ENCODE measurements at regions not wholly inside any gene's neighbourhood (a gene's known extent, or its start where the extent isn't known, plus 50 kb on each side); places are given as distances from the start of the nearest gene placed in this dataset.

DNA sequence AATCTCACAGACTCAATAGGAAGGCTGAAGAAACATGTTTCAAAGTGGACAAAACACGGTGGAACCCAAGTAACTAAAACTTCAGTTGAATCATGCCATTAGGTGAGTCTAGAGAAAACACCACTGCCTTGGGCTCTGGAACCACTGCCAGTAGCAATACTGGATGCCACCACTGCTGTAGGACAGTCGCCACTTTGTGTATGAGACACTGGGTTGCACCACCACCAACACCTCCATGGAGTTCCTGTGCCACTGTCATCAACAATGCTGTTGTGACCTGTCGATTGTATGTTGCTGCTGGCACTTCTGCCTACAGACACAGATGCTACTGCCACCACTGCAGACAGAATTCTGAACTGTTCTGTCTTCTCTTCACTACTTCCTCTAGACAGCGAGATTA is 686.7 kb downstream of the METTL4 start:
- no peak for FAIRE-seq

DNA sequence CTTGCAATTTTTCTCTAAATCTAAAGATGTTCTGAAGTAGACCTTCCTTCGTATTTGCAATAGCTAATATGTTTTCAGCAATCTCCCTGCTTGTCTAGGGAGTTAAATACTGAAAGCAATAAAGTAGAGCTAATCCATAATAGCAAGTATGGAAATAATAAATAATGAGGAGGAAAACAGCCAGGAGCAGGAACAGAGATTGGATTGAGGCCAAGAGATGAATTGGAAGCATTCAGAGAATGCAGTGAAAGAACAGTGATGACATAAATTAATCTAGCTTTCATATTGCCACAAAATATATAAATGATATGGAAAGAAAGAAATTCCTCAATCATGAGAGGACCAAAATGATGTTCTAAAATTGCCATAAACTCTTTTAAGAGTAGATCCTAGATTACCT is 679.7 kb downstream of the METTL4 start:
- FAIRE-seq = no peak

GRCh38 chr18:1892191-1892590 is 679.1 kb downstream of the METTL4 start:
- FAIRE-seq = no peak

DNA sequence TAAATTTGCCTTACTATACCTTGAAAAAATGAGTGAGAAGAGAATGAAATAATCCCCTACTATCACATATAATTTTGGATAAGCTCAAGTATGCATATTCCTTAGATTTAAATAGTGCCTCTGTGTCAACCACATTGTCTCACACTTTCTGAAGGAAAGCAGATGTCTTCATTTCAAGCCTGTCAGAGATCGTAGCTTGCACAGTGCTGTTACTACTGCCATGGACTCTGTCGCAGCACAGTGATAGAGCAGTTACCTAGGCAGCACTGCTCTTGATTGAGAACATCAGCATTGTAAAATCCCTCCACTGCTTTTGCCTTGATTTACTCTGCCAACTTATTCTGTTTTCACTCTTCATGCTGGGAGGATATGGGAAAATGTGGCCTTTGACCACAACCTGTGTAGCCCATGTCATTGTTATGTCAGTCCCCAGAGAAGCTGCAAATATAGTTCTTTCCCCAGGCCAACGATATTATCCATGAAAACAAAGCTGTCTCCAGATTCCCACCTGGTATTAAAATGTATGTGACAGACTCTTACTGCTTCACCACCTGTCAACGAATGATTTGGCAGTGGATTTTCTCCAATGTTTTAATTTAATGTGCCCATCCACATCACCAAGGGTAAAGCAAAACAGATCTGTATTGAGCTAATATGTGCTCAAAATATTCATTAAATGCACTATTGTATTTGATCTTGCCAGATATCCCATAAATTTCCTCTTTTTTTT is 675.7 kb downstream of the METTL4 start:
- FAIRE-seq = no peak

- FAIRE-seq = no peak
Measured at GRCh38 chr18:1906421-1906820, 664.9 kb downstream of the METTL4 start.

- FAIRE-seq = peak; percentile 31
Measured at GRCh38 chr18:1907470-1908206, 663.7 kb downstream of the METTL4 start.

DNA sequence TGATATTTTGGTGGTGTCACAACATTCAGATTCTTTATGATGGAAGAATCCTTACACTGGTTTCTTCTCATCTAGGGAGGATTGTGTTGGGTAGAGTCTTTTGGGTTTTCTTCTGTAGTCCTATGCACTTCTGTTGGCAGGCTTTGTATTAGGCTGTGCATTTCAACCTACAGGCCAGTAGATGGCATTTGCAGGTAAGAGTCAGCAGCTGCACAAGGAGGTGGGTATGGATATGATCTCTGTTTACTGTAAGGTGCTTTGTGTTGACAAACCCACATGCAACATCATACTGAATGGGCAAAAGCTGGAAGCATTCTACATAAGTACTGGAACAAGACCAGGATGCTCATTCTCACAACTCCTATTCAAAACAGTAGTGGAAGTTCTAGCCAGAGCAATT is 656.8 kb downstream of the METTL4 start:
- no peak for FAIRE-seq

DNA sequence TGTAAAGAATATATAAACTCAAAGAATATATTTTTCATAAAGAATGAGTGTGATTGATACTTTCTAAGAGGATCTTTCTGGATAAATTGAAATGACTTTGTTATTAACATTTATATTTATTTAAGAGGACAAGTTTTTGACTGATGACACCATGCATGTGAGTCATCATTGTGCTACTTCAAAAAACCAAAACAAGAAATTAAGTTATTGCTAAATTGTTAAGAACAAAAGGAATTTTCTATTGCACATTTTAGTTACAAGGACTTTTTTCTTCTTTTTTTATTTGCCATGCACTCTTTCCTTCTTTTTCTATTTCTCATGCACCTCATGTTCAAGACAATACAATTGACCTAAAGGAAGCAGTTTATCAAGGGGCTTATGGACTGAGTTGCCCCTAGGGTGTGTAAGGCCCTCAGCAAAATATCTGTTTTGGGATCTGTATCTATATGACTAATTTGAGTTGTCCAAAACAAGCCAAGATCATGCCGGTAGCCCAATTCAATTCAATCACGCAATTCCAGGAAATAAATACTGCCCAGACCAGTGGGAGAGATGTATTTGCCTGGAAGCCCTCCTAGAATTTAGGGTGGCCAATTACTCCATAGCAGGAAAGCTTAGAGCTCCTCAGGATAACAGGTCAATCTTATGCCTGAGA is 654.3 kb downstream of the METTL4 start:
- no peak for FAIRE-seq

DNA sequence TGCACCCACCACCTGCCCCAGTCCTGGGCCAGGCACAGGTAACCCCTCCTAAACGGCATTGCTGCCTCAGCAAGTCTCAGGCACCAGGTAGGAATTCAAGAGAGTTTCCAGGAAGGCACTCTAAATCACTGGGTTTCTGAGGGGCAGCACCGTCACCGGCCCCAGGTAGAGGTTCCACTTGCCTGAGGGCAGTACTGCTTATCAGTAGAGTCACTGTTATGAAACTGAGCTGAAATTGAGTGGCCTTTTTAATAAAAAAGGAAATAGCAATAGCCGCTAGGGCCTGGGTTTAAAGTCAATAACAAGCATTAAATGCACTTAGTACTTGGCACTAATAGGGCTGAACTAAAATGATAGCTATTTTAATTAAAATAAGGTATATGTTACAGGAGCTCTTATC is 653.7 kb downstream of the METTL4 start:
- FAIRE-seq = no peak

DNA sequence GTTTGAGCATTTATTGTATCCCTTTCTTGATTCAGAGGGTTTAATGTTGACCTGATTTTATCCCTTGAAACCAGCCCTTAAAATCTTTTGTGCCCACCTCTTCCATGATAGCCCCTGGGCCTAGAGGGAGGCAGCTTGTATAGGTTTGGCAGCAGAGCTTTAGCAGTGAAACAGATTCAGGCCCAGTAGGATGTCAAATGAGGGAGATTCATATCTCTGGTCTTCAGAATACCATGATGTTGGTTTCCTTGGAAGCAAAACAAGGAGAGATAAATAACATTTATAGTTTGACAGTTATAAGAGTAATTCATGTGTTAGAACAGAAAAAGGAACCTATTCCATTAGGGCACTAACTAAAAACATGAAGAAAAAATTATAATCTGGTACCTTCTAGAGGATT is 649.2 kb downstream of the METTL4 start:
- FAIRE-seq = peak; percentile 68

DNA sequence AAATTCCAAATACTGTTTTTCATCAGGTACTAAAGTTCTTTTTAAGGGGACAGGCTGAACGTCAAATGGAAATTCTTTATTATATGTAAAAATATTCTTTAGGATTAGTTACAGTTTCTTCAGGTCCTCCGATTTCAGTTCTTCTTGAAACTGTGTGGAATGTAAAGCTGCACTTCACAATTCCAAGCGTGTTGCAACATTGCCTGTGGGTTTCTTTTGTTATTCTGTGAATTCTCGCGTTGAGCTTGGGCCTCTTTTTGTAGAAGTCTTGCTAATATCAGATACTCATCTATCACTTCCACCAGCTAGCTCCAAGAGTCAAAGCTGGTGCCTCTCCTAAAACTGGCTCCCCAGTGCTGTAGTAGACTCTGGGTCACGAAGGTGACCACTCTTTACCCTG is 642.6 kb downstream of the METTL4 start:
- FAIRE-seq = no peak

- FAIRE-seq = no peak
Measured at GRCh38 chr18:1929720-1930119, 641.6 kb downstream of the METTL4 start.

DNA sequence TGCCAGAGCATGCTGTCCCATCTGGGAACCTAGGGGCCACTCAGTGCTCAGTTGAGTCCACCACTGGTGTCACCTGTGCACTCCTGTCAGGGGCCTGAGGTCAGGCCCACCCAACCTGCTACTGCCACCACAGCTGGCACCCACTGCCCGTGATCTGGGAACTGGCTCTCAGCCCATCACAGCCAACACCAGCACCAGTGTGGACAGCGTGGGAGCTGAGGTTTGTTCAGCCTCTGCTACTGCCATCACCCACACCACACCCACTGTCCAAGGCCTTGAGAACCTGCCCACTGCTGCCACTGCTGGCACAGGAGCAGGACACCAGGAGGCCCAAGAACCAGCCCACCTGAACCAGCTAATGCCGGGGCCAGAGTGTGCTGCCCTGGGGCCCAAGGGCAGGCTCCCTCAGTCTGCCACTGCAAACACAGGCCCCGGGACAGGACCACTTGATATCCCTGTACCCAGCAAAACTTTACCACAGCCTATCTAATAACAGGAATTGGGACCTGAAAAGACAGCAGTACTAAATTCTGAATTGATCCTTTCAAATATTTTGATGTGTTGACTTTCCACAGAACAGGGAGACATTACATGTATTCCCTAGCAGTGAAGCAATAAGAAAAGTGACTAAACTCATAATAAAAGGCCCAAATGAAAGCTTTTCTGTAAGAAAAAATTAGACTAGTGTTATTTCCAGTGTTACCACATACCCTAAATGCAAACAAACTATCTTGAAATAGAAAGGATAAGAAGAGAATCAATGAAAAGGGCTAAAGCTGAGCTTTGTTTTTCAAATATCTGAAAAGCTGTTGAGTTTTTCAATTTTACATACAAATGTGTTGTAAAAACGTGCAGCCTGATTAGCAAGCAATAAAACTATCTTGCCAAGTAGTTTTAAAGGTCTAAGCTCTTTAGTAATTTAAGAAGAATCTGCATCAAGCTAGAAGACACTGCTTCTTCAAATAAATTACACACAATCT is 640.7 kb downstream of the METTL4 start:
- no peak for FAIRE-seq

DNA sequence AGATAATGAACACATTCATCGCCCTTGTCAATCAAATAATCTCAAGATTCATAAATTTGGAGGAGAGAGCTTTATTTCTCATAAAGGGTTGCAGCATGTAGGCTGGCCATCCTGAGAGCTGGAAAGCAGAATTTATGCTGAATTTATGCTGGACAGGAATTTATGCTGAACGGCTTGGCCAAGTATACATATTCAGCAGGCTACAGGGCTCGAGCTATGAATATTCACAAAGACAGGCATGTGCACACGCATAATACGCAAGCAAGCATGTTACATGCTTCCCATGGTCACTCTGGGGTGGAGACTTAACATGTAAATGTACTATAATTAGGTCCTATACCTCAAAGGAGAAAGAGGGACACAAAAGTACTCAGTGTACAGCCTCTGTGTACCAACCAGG is 618.8 kb downstream of the METTL4 start:
- FAIRE-seq = no peak

GRCh38 chr18:1954583-1955312 is 616.6 kb downstream of the METTL4 start:
- FAIRE-seq = no peak

DNA sequence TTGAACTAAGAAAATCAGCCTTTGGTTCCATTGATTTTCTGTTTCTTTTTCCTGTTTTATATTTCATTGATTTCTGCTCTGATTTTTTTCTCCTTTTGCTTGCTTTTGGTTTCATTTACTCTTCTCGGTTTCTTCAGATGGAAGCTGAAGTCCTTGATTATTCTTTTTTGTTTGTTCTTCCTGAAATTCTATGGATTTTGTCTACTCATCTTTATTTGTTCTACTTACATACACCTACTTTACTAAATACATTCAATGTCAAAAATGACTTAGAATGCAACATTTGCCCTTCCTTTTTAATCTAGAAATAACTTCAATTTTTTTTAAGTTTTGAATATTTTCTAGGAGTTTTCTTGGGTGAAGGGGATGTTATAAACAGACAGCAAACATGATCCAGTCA is 612.5 kb downstream of the METTL4 start:
- FAIRE-seq = no peak

- no peak for FAIRE-seq
Measured at GRCh38 chr18:1965016-1965415, 606.3 kb downstream of the METTL4 start.

DNA sequence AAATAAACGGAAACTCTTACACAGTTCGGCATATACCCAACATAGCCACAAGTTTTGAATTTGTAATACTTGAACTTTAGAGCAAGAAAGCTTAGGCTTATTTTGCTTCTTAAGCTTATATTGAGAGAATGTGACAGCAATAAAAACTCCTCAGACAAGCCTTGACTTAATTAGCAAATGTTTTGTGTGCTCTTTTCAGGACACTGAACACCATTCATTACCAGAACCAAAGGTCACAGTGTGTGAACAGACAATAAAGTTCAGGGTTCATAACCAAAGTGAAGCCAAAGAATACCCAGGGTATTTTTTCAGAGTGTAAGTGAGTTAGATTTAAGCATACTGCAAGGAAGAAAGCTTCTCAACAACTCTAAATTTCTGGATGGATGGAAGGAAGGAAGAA is 605.8 kb downstream of the METTL4 start:
- no peak for FAIRE-seq

- no peak for FAIRE-seq
Measured at GRCh38 chr18:1968801-1969498, 602.4 kb downstream of the METTL4 start.

DNA sequence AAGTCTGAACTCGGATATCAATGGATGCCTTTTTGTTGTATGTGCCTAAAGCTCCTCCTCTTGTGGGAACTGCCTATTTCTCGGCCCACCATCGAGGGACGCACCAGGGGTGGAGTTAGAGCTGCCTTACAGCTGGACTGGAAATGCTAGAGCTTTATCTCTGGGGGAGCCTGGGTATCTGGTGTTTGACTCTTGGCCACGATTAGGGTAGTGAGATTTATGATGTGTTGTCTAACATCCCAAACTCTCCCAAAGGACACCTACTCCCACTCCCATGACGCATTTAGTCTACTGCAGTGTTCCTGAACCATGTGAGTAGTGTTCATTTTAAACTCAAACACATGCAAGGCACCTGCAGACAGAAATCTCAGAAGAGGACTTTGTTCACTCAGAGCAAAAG is 594.8 kb downstream of the METTL4 start:
- no peak for FAIRE-seq

DNA sequence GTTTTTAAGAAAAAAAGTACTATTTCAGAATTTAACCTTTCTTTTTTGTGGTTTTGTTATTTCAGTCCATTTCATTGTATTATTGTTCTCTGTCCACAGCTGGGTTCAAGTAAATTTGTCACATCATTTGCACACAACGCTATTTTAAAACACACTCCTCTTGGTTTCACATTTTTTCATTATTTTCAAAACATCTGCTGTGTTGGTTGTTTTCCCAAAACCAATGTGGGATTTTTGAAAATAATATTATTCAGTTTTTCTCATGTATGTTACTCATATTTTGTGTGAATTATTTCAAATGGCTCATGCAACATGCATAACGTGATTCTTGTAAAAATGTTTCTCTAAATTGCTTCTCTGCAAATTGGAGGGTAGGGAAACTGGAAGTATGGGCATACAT is 589.2 kb downstream of the METTL4 start:
- FAIRE-seq = no peak

All from colon (tissue), 2 donors.